Activated CD4-positive, alpha-beta T cell treated with anti-CD3 and anti-CD28 coated beads, Interleukin-2, Interleukin-4, amounts not matched to agents 100 ng/mL and 50 ng/mL, durations not matched to agents 16 hours and 8 hours (primary cell): ENCODE measurements at regions not wholly inside any gene's neighbourhood (a gene's known extent, or its start where the extent isn't known, plus 50 kb on each side); places are given as distances from the start of the nearest gene placed in this dataset.
"Not testable (repeated sequence)": the region's sequence is repeated elsewhere in the genome, so short reads cannot be mapped to it uniquely, and the experiment has no call there.

Experiments used
- DNase-seq: peaks from one replicate; pipeline ENCODE4 v3.0.0-alpha.2; 2020; ENCODE audit warnings: low spot score

GRCh38 chr2:49861821-49862220 lies 707.5 kb upstream of the FSHR start:
- no peak for DNase-seq

- no peak for DNase-seq
These were observed 706.5 kb upstream of the FSHR start for GRCh38 chr2:49860834-49861233.

- no peak for DNase-seq
These were observed 705.9 kb upstream of the FSHR start for GRCh38 chr2:49860170-49860569.

- DNase-seq: no peak
These were observed 704.3 kb upstream of the FSHR start for GRCh38 chr2:49858657-49859056.

GRCh38 chr2:49858113-49858490 lies 703.8 kb upstream of the FSHR start:
- DNase-seq: no peak

- no peak for DNase-seq
These were observed 703.2 kb upstream of the FSHR start for GRCh38 chr2:49857371-49858112.

GRCh38 chr2:49845671-49846070 lies 691.4 kb upstream of the FSHR start:
- no peak for DNase-seq

GRCh38 chr2:49845021-49845420 lies 690.7 kb upstream of the FSHR start:
- DNase-seq: no peak

- DNase-seq: not testable (repeated sequence)
These were observed 689.8 kb upstream of the FSHR start for GRCh38 chr2:49844113-49844512.

GRCh38 chr2:49843314-49843713 lies 689.0 kb upstream of the FSHR start:
- no peak for DNase-seq

- no peak for DNase-seq
These were observed 686.2 kb upstream of the FSHR start for GRCh38 chr2:49840428-49840975.

GRCh38 chr2:49839818-49840217 lies 685.5 kb upstream of the FSHR start:
- DNase-seq: no peak

- no peak for DNase-seq
These were observed 683.4 kb upstream of the FSHR start for GRCh38 chr2:49837561-49838293.

GRCh38 chr2:49836017-49836416 lies 681.7 kb upstream of the FSHR start:
- DNase-seq: no peak

- no peak for DNase-seq
These were observed 680.1 kb upstream of the FSHR start for GRCh38 chr2:49834433-49834832.

- DNase-seq: no peak
These were observed 678.2 kb upstream of the FSHR start for GRCh38 chr2:49832555-49832954.

- no peak for DNase-seq
These were observed 677.5 kb upstream of the FSHR start for GRCh38 chr2:49831698-49832367.

GRCh38 chr2:49830846-49831245 lies 676.5 kb upstream of the FSHR start:
- DNase-seq: no peak

- no peak for DNase-seq
These were observed 673.1 kb upstream of the FSHR start for GRCh38 chr2:49827366-49827765.

- no peak for DNase-seq
These were observed 658.9 kb upstream of the FSHR start for GRCh38 chr2:49813208-49813607.

- no peak for DNase-seq
These were observed 658.4 kb upstream of the FSHR start for GRCh38 chr2:49812730-49813129.

GRCh38 chr2:49811502-49811901 lies 657.2 kb upstream of the FSHR start:
- no peak for DNase-seq

GRCh38 chr2:49807689-49808088 lies 653.4 kb upstream of the FSHR start:
- DNase-seq: no peak
